GM18499 (cell line): ENCODE measurements at regions not wholly inside any gene's neighbourhood (a gene's known extent, or its start where the extent isn't known, plus 50 kb on each side); places are given as distances from the start of the nearest gene placed in this dataset.
"Not testable (repeated sequence)": the region's sequence is repeated elsewhere in the genome, so short reads cannot be mapped to it uniquely, and the experiment has no call there.

Experiments
- ATAC-seq: cut with Tn5 transposase; IDR thresholded peaks from one replicate; pipeline ENCODE4 v1.9.1; 2021; ENCODE audit warnings: moderate number of reproducible peaks; ENCODE audit not compliant: insufficient read depth, unreplicated experiment

- ATAC-seq: no peak
Observed at GRCh38 chr7:81447351-81447952, 322.4 kb downstream of the HGF start.

- no peak for ATAC-seq
Observed at GRCh38 chr7:81446212-81446611, 323.6 kb downstream of the HGF start.

- ATAC-seq: no peak
Observed at GRCh38 chr7:81445462-81445861, 324.4 kb downstream of the HGF start.

- ATAC-seq: no peak
Observed at GRCh38 chr7:81441750-81442149, 328.1 kb downstream of the HGF start.

- no peak for ATAC-seq
Observed at GRCh38 chr7:81439591-81439990, 330.3 kb downstream of the HGF start.

GRCh38 chr7:81437160-81437559, 332.7 kb downstream of the HGF start:
- ATAC-seq: not testable (repeated sequence)

- ATAC-seq: no peak
Observed at GRCh38 chr7:81433692-81434331, 336.0 kb downstream of the HGF start.

- no peak for ATAC-seq
Observed at GRCh38 chr7:81433206-81433605, 336.6 kb downstream of the HGF start.

GRCh38 chr7:81430761-81431160, 339.1 kb downstream of the HGF start:
- no peak for ATAC-seq

- no peak for ATAC-seq
Observed at GRCh38 chr7:81430150-81430549, 339.7 kb downstream of the HGF start.

- ATAC-seq: no peak
Observed at GRCh38 chr7:81427461-81427860, 342.4 kb downstream of the HGF start.

GRCh38 chr7:81420526-81421226, 349.2 kb downstream of the HGF start:
- ATAC-seq: no peak

- no peak for ATAC-seq
Observed at GRCh38 chr7:81419731-81420130, 350.1 kb downstream of the HGF start.

- no peak for ATAC-seq
Observed at GRCh38 chr7:81416659-81417058, 353.2 kb downstream of the HGF start.

GRCh38 chr7:81415181-81415580, 354.7 kb downstream of the HGF start:
- no peak for ATAC-seq

- ATAC-seq: no peak
Observed at GRCh38 chr7:81414411-81414810, 355.4 kb downstream of the HGF start.

GRCh38 chr7:81410471-81411117, 359.3 kb downstream of the HGF start:
- ATAC-seq: no peak

- ATAC-seq: no peak
Observed at GRCh38 chr7:81408728-81409127, 361.1 kb downstream of the HGF start.

GRCh38 chr7:81407094-81407493, 362.8 kb downstream of the HGF start:
- ATAC-seq: no peak

- ATAC-seq: no peak
Observed at GRCh38 chr7:81404669-81405068, 365.2 kb downstream of the HGF start.

- ATAC-seq: no peak
Observed at GRCh38 chr7:81402227-81402626, 367.6 kb downstream of the HGF start.
